Fibroblast of the aortic adventitia (primary cell): ENCODE measurements at regions not wholly inside any gene's neighbourhood (a gene's known extent, or its start where the extent isn't known, plus 50 kb on each side); places are given as distances from the start of the nearest gene placed in this dataset. TPM values are rescaled to one million over a fixed set of nuclear protein-coding genes. Genes with fewer than 3 reads are reported as not detected.
A peak's percentile ranks its signal among the peaks of the same experiment; 100 is the strongest.

ENCODE experiments used
- DNase-seq: peaks from one replicate; pipeline ENCODE4 v3.0.0-alpha.2; 2010; ENCODE audit warnings: low read depth
- H3K4me3 ChIP-seq: 2 replicates; pipeline ENCODE4 v1.5.1; 2011; ENCODE audit warnings: low read depth, mild to moderate bottlenecking, control low read depth, low read length, moderate library complexity
- CTCF ChIP-seq: IDR thresholded peaks from 2 replicates; pipeline ENCODE4 v1.5.1; 2011; ENCODE audit warnings: mild to moderate bottlenecking, low read length, control low read depth, inconsistent platforms; ENCODE audit not compliant: insufficient read depth
- small RNA-seq: library from RNA; depleted of rRNA; stranded (forward); fragments of <200 nt; gene quantifications from one replicate; pipeline ENCODE3, GENCODE V24; 2012

- no peak overlapping the region for H3K4me3 ChIP-seq
- TF ChIP-seq CTCF, result no peak
- no peak for DNase-seq
Measured at GRCh38 chr7:140231771-140232491, 55.1 kb upstream of the KDM7A start.

GRCh38 chr7:140230861-140231770, 54.3 kb upstream of the KDM7A start:
- TF ChIP-seq CTCF, result no peak
- peak overlapping the region; percentile 62 for H3K4me3 ChIP-seq
- peak; percentile 11 for DNase-seq

- peak overlapping the region; percentile 62 for H3K4me3 ChIP-seq
- TF ChIP-seq CTCF, result no peak
- no peak for DNase-seq
Measured at GRCh38 chr7:140230516-140230860, 53.7 kb upstream of the KDM7A start.

- TF ChIP-seq CTCF, result no peak
- peak overlapping the region; percentile 62 for H3K4me3 ChIP-seq
- no peak for DNase-seq
Measured at GRCh38 chr7:140229591-140230515, 53.1 kb upstream of the KDM7A start.

GRCh38 chr7:140229101-140229525, 52.3 kb upstream of the KDM7A start:
- no peak for DNase-seq
- TF ChIP-seq CTCF, result no peak
- H3K4me3 ChIP-seq, result no peak overlapping the region

Small RNAs in the stretch of these regions (small RNA-seq; reads per million reads assigned to genes)
- not detected for gene RNU1-58P
